ENCODE measurements at regions not wholly inside any gene's neighbourhood (a gene's known extent, or its start where the extent isn't known, plus 50 kb on each side); places are given as distances from the start of the nearest gene placed in this dataset.

GRCh38 chr5:84693256-84693655, 308.6 kb upstream of the EDIL3 start:
- TF ChIP-seq, protein P1, sequence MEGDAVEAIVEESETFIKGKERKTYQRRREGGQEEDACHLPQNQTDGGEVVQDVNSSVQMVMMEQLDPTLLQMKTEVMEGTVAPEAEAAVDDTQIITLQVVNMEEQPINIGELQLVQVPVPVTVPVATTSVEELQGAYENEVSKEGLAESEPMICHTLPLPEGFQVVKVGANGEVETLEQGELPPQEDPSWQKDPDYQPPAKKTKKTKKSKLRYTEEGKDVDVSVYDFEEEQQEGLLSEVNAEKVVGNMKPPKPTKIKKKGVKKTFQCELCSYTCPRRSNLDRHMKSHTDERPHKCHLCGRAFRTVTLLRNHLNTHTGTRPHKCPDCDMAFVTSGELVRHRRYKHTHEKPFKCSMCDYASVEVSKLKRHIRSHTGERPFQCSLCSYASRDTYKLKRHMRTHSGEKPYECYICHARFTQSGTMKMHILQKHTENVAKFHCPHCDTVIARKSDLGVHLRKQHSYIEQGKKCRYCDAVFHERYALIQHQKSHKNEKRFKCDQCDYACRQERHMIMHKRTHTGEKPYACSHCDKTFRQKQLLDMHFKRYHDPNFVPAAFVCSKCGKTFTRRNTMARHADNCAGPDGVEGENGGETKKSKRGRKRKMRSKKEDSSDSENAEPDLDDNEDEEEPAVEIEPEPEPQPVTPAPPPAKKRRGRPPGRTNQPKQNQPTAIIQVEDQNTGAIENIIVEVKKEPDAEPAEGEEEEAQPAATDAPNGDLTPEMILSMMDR (IDR thresholded peaks at IDR 0.05; ENCODE audit: poor library complexity) = no peak
- TF ChIP-seq EZH2 (IDR thresholded peaks at IDR 0.05; ENCODE audit: borderline replicate concordance) = no peak
- no peak for TF ChIP-seq EZH2phosphoT487 (IDR thresholded peaks at IDR 0.05; ENCODE audit: low read depth, severe bottlenecking, unreplicated experiment)

Measured in hepatocyte (in vitro differentiated cells).